GM23248 (cell line): ENCODE measurements at regions not wholly inside any gene's neighbourhood (a gene's known extent, or its start where the extent isn't known, plus 50 kb on each side); places are given as distances from the start of the nearest gene placed in this dataset.

Source experiments
- DNase-seq: peaks from one replicate; pipeline ENCODE4 v3.0.0-alpha.2; 2015
- H2AFZ ChIP-seq: fragments of 200-600 bp; sonication (generic); 2 replicates; pipeline ENCODE4 v1.6.1; 2016; ENCODE audit warnings: antibody characterized with exemption
- H3F3A ChIP-seq: fragments of 200-600 bp; sonication (generic); 2 replicates; pipeline ENCODE4 v1.6.1; 2016; ENCODE audit warnings: mild to moderate bottlenecking, antibody characterized with exemption, mixed run types; ENCODE audit not compliant: insufficient read depth
- H3K27ac ChIP-seq: fragments of 200-600 bp; sonication (generic); 2 replicates; pipeline ENCODE4 v1.5.1; 2016; ENCODE audit warnings: mild to moderate bottlenecking
- H3K27me3 ChIP-seq: fragments of 200-600 bp; sonication (generic); replicated peaks from 2 replicates; pipeline ENCODE4 v1.6.1; 2016; ENCODE audit warnings: mild to moderate bottlenecking; ENCODE audit not compliant: insufficient read depth
- H3K36me3 ChIP-seq: fragments of 200-600 bp; sonication (generic); 2 replicates; pipeline ENCODE4 v1.6.1; 2016; ENCODE audit warnings: low read depth, mild to moderate bottlenecking
- H3K4me1 ChIP-seq: fragments of 200-600 bp; sonication (generic); 2 replicates; pipeline ENCODE4 v1.6.1; 2016; ENCODE audit warnings: mild to moderate bottlenecking; ENCODE audit not compliant: insufficient read depth
- H3K4me2 ChIP-seq: fragments of 200-600 bp; sonication (generic); one replicate; pipeline ENCODE4 v1.6.1; 2016; ENCODE audit warnings: mild to moderate bottlenecking; ENCODE audit not compliant: unreplicated experiment
- H3K4me3 ChIP-seq: fragments of 200-600 bp; sonication (generic); 2 replicates; pipeline ENCODE4 v1.5.1; 2016; ENCODE audit warnings: mild to moderate bottlenecking
- H3K79me2 ChIP-seq: fragments of 200-600 bp; sonication (generic); 2 replicates; pipeline ENCODE4 v1.6.1; 2016; ENCODE audit warnings: mild to moderate bottlenecking; ENCODE audit not compliant: insufficient read depth
- H3K9ac ChIP-seq: fragments of 200-600 bp; sonication (generic); 2 replicates; pipeline ENCODE4 v1.6.1; 2016; ENCODE audit warnings: mild to moderate bottlenecking
- H3K9me2 ChIP-seq: fragments of 200-600 bp; sonication (generic); 2 replicates; pipeline ENCODE4 v1.6.1; 2016; ENCODE audit warnings: mixed run types, mild to moderate bottlenecking, moderate library complexity; ENCODE audit not compliant: insufficient read depth
- H3K9me3 ChIP-seq: fragments of 200-600 bp; sonication (generic); one replicate; pipeline ENCODE4 v1.6.1; 2017; ENCODE audit warnings: low read depth
- H4K20me1 ChIP-seq: fragments of 200-600 bp; sonication (generic); 2 replicates; pipeline ENCODE4 v1.6.0; 2016; ENCODE audit not compliant: insufficient read depth
- EZH2 ChIP-seq: fragments of 200-600 bp; sonication (generic); IDR thresholded peaks from 2 replicates; pipeline ENCODE4 v1.6.1; 2018; ENCODE audit warnings: antibody characterized with exemption, mild to moderate bottlenecking; ENCODE audit not compliant: insufficient read depth, poor library complexity, severe bottlenecking
- EZH2phosphoT487 ChIP-seq: fragments of 200-600 bp; sonication (generic); IDR thresholded peaks from 2 replicates; pipeline ENCODE4 v1.6.1; 2018; ENCODE audit warnings: antibody characterized with exemption, moderate library complexity, mild to moderate bottlenecking, low read depth; ENCODE audit not compliant: insufficient read depth
- whole genome bisulfite sequencing, 2 experiments: methylation state at CpG; one replicate each; pipeline ENCODE4 v1.1.6; 2015 to 2017; ENCODE audit warnings: low lambda C conversion rate in 2 of 2, low coverage in 1 of 2; ENCODE audit errors: missing lambda C conversion rate in 2 of 2; 5-methylcytosine and 5-hydroxymethylcytosine counted together
- in situ Hi-C: fragments of 300-500 bp; cut with MboI; formaldehyde crosslinking; loops from 2 replicates; pipeline ENCODE4 v1.15.0; 2020

GRCh38 chr10:100621360-100622205 lies 85.8 kb downstream of the HIF1AN start:
- no peaks in the 10 kb centered on the region for H3K79me2 ChIP-seq
- DNase-seq, result no peak
- no peak overlapping the region for H3K9ac ChIP-seq
- H4K20me1 ChIP-seq, result no peaks in the 10 kb centered on the region
- H2AFZ ChIP-seq, result no peak overlapping the region
- in situ Hi-C loops, result no loop called here
- H3K27ac ChIP-seq, result no peak overlapping the region
- H3K9me3 ChIP-seq, result no peaks in the 10 kb centered on the region
- no peaks in the 10 kb centered on the region for H3K9me2 ChIP-seq
- no peaks in the 10 kb centered on the region for H3K36me3 ChIP-seq
- TF ChIP-seq EZH2 (no peak), EZH2phosphoT487 (no peak)
- H3K4me3 ChIP-seq, result no peak overlapping the region
- H3K4me2 ChIP-seq, result no peak overlapping the region
- no peaks in the 10 kb centered on the region for H3K4me1 ChIP-seq
- peaks cover 59% of the 10 kb centered on the region for H3K27me3 ChIP-seq
- no peaks in the 10 kb centered on the region for H3F3A ChIP-seq
- 8% methylated on average over 22 to 44 of the region's 44 CpGs for WGBS, 2 experiments

- Histone ChIP-seq H3K27ac (no peak overlapping the region), H3K4me3 (no peak overlapping the region), H3K4me1 (no peaks in the 10 kb centered on the region), H2AFZ (no peak overlapping the region), H3K79me2 (no peaks in the 10 kb centered on the region), H3K9me3 (no peaks in the 10 kb centered on the region), H3F3A (no peaks in the 10 kb centered on the region), H4K20me1 (no peaks in the 10 kb centered on the region), H3K9ac (no peak overlapping the region), H3K4me2 (no peak overlapping the region), H3K36me3 (no peaks in the 10 kb centered on the region), H3K27me3 (peaks cover 50% of the 10 kb centered on the region), H3K9me2 (no peaks in the 10 kb centered on the region)
- 61 to 67% methylated on average over 7 of the region's 7 CpGs for WGBS, 2 experiments
- in situ Hi-C loops, result no loop called here
- no peak for TF ChIP-seq EZH2phosphoT487
- no peak for DNase-seq
Observed at GRCh38 chr10:100622946-100623345, 87.2 kb downstream of the HIF1AN start.

- Histone ChIP-seq H3K9me3 (no peaks in the 10 kb centered on the region), H3K9ac (no peak overlapping the region), H3F3A (no peaks in the 10 kb centered on the region), H3K9me2 (no peaks in the 10 kb centered on the region), H3K4me1 (no peaks in the 10 kb centered on the region), H3K79me2 (no peaks in the 10 kb centered on the region), H3K4me2 (no peak overlapping the region), H3K36me3 (no peaks in the 10 kb centered on the region), H3K27ac (no peak overlapping the region), H3K4me3 (no peak overlapping the region), H4K20me1 (no peaks in the 10 kb centered on the region), H3K27me3 (peaks cover 46% of the 10 kb centered on the region), H2AFZ (no peak overlapping the region)
- TF ChIP-seq EZH2phosphoT487 (no peak), EZH2 (no peak)
- in situ Hi-C loops, result no loop called here
- no peak for DNase-seq
- 6 to 12% methylated on average over 11 to 12 of the region's 12 CpGs for WGBS, 2 experiments
Observed at GRCh38 chr10:100623521-100624230, 87.9 kb downstream of the HIF1AN start.

GRCh38 chr10:100624298-100624697 lies 88.6 kb downstream of the HIF1AN start:
- peaks cover 40% of the 10 kb centered on the region for H3K27me3 ChIP-seq
- no peak overlapping the region for H3K9ac ChIP-seq

More at GRCh38 chr10:100624298-100624697, 88.6 kb downstream of the HIF1AN start:
- no peaks in the 10 kb centered on the region for H3K9me3 ChIP-seq
- no peaks in the 10 kb centered on the region for H3K4me1 ChIP-seq
- DNase-seq, result no peak
- H3K36me3 ChIP-seq, result no peaks in the 10 kb centered on the region
- no peak overlapping the region for H3K4me3 ChIP-seq
- no peaks in the 10 kb centered on the region for H3F3A ChIP-seq
- H3K4me2 ChIP-seq, result no peak overlapping the region
- no peaks in the 10 kb centered on the region for H4K20me1 ChIP-seq
- H3K27ac ChIP-seq, result no peak overlapping the region
- in situ Hi-C loops, result no loop called here
- no peak for TF ChIP-seq EZH2
- TF ChIP-seq EZH2phosphoT487, result no peak
- H3K9me2 ChIP-seq, result no peaks in the 10 kb centered on the region
- H2AFZ ChIP-seq, result no peak overlapping the region
- WGBS, 2 experiments, result 42 to 43% methylated on average over 8 of the region's 8 CpGs
- H3K79me2 ChIP-seq, result no peaks in the 10 kb centered on the region
